Omental fat pad (tissue), 3 donors: ENCODE measurements at regions not wholly inside any gene's neighbourhood (a gene's known extent, or its start where the extent isn't known, plus 50 kb on each side); places are given as distances from the start of the nearest gene placed in this dataset.

ENCODE experiments used
- ATAC-seq: fragments of 150-250 bp; one replicate; pipeline ENCODE4 v1.9.1; 2016; ENCODE audit warnings: mild to moderate bottlenecking, moderate library complexity; ENCODE audit not compliant: low FRiP score
- DNase-seq: peaks from one replicate; pipeline ENCODE4 v3.0.0-alpha.2; 2019; ENCODE audit warnings: low spot score
- TF ChIP-seq, protein P1 (sequence below), 3 donors: fragments of 450-650 bp; IDR thresholded peaks; one replicate each; pipeline ENCODE4 v1.5.1; 2016 to 2017; ENCODE audit warnings: antibody characterized with exemption in 3 of 3, mild to moderate bottlenecking in 3 of 3, moderate library complexity in 2 of 3

DNA sequence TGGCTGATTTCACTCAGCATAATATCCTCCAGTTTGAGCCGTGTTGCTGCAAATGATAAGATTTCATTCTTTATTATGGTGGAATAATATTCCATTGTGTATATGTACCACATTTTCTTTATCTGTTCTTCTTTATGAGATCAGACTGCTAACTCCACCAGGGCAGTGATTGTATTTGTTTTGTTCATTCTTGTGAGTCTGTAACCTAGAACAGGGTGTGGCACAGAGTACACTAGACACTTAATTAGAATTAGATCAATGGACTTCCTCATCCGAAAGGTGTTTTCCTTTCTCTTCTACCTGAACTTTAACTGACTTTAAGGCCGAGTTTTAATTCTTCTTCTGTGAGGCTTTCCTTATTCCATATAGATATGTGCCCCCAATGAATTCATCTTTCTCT, 551.0 kb downstream of the SNAPC1 start:
- ATAC-seq: no peak
- TF ChIP-seq, protein P1, sequence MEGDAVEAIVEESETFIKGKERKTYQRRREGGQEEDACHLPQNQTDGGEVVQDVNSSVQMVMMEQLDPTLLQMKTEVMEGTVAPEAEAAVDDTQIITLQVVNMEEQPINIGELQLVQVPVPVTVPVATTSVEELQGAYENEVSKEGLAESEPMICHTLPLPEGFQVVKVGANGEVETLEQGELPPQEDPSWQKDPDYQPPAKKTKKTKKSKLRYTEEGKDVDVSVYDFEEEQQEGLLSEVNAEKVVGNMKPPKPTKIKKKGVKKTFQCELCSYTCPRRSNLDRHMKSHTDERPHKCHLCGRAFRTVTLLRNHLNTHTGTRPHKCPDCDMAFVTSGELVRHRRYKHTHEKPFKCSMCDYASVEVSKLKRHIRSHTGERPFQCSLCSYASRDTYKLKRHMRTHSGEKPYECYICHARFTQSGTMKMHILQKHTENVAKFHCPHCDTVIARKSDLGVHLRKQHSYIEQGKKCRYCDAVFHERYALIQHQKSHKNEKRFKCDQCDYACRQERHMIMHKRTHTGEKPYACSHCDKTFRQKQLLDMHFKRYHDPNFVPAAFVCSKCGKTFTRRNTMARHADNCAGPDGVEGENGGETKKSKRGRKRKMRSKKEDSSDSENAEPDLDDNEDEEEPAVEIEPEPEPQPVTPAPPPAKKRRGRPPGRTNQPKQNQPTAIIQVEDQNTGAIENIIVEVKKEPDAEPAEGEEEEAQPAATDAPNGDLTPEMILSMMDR (IDR thresholded peaks at IDR 0.05): no peak
- DNase-seq: no peak

DNA sequence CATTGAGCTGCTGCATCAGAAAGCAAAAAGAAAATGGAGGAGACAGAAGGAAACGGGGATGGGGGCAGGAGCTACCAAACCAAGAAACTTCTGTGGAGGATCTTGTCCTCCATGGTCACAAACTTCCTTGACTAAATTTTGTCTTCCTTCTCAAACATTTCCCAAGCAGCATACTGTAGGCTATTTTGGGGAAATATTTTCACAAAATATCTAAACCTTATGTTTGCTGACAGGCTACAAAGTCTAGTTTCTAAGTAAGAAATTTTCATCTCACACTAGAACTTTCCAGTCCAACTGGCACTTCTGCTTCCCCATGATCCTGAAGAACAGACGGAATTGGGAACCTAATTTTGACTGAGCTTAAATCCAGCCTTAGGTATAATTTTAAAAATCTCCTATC, 552.0 kb downstream of the SNAPC1 start:
- ATAC-seq: no peak
- TF ChIP-seq, protein P1 (IDR thresholded peaks at IDR 0.05): no peak
- no peak for DNase-seq

DNA sequence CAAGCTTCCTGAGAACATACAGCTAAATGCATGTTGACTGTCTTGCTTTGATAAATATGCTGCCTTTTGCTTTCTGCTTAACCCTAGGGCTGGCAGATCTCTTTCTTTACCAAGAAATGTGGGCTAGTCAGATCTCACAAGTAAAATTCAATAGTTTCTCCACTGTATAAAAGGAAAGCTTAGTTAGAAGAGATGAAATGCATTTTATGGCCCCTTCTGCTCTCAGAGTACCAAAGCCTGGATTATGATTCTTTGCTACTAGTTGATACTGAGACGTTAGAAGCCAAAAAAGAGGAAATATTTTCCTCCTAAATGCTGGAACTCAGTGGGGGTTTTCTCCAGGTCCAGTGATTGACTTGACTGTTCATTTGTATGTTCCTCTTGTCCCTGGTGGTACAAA, 552.7 kb downstream of the SNAPC1 start:
- no peak for DNase-seq
- TF ChIP-seq, protein P1 (IDR thresholded peaks at IDR 0.05): no peak
- ATAC-seq: no peak

DNA sequence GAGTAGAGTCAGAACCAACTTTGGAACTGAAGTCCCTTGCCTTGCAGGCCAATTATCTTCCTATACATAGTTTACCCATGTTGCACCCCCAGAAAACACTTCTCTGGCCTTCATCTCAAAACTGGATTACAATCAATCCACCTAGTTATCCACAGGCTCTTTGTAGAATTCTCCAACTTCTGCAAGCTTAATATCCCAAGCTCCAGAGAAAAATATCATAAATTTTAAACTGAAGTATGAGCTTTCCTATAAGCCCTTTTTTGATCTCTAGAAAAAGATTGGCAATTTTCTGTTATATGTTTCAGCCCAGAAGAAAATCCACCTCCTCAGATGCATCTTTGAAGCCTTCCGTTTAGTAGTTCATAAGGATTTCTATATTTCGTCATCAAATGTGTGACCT, 553.4 kb downstream of the SNAPC1 start:
- TF ChIP-seq, protein P1 (IDR thresholded peaks at IDR 0.05): no peak
- ATAC-seq (no peak), DNase-seq (no peak)

DNA sequence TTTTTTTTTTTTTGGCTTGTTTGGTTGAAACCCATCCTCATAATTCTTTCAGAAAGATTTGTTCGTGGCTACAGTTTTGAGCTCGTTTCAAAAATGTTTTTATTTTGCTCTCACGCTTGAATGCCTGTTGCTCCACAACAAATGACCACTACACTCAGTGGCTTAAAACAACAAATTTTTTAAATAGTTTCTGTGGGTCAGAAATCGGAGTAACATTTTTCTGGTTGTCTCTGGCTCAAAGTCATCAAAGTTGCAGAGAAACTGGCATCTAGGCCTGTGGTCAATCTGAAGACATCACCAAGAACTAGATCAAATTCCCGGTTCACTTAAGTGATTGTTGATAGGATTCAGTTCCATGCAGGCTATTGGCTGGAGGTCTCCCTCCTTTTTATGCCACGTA, 560.0 kb downstream of the SNAPC1 start:
- DNase-seq (no peak), ATAC-seq (no peak)
- TF ChIP-seq, protein P1 (IDR thresholded peaks at IDR 0.05): no peak

DNA sequence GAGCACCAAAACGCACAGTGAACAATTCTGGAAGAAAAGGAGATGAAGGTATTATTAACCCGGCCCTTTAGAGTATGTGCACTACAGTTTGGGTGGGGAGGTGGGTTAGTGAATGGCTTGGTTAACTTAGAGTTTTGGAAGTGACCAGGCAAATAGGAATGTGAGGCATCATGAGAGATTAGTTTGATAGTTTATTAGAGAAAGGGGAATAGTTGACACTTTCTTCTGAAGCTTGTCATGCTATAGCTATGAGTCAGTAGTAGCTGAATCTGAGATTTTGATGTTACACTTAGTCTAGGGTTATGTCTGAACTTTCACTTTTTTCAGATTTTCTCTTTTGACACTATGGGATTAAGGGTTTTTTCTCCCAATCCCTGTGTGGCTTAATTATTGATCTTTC, 567.2 kb downstream of the SNAPC1 start:
- DNase-seq: no peak
- ATAC-seq: no peak
- TF ChIP-seq, protein P1 (IDR thresholded peaks at IDR 0.05): no peak

DNA sequence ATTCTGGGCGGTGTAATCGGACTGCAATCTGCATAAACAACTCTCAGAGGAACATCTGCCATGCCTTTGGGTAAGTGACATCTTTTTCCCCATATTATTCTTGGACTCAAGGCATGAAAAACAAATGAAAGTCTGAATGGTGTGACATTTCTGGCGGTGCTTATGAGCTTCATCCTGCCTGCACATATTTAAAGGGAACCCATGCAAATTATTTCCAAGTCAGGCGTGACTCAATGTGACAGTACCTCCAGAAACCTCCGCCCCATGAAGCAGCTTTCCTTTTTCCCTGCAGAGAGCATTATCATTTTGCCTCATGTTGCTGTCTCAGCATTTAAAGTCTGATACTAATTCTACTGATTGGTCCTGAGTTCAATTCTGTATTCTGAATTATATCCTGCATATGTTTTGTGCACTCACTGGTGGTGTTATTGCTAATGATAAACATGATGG, 585.4 kb downstream of the SNAPC1 start:
- ATAC-seq (no peak), DNase-seq (no peak)
- TF ChIP-seq, protein P1 (IDR thresholded peaks at IDR 0.05): no peak
